HL-60 (cell line): ENCODE measurements at regions not wholly inside any gene's neighbourhood (a gene's known extent, or its start where the extent isn't known, plus 50 kb on each side); places are given as distances from the start of the nearest gene placed in this dataset.

Source experiments
- DNase-seq, 2 experiments: peaks; one replicate each; pipeline ENCODE4 v3.0.0-alpha.2; 2010 to 2020; ENCODE audit warnings: low read depth in 1 of 2, low spot score in 1 of 2
- H3K27ac ChIP-seq: fragments of 250-450 bp; sonication (Bioruptor Pico); replicated peaks from 2 replicates; pipeline ENCODE4 v1.5.1; 2020; ENCODE audit warnings: mild to moderate bottlenecking, moderate library complexity
- H3K27me3 ChIP-seq: fragments of 250-450 bp; sonication (Bioruptor Pico); 2 replicates; pipeline ENCODE4 v1.5.1; 2021; ENCODE audit warnings: mild to moderate bottlenecking, moderate library complexity; ENCODE audit not compliant: insufficient read depth, poor library complexity, severe bottlenecking
- H3K4me3 ChIP-seq: replicated peaks from 2 replicates; pipeline ENCODE4 v1.5.1; 2011; ENCODE audit warnings: mild to moderate bottlenecking, control low read depth, low read length; ENCODE audit not compliant: insufficient read depth
- CTCF ChIP-seq: IDR thresholded peaks from one replicate; pipeline ENCODE4 v1.5.1; 2011; ENCODE audit warnings: low read length, control low read depth, inconsistent platforms; ENCODE audit not compliant: insufficient read depth
- GABPA ChIP-seq: IDR thresholded peaks from 2 replicates; pipeline ENCODE4 v1.6.1; 2012; ENCODE audit warnings: low read depth
- POLR2AphosphoS5 ChIP-seq: IDR thresholded peaks from 2 replicates; pipeline ENCODE4 v1.6.1; 2012; ENCODE audit warnings: low read depth
- REST ChIP-seq: IDR thresholded peaks from 2 replicates; pipeline ENCODE4 v1.6.1; 2012; ENCODE audit warnings: low read depth; ENCODE audit not compliant: insufficient replicate concordance
- SPI1 ChIP-seq: IDR thresholded peaks from 2 replicates; pipeline ENCODE4 v1.6.1; 2012; ENCODE audit warnings: low read depth, mild to moderate bottlenecking, borderline replicate concordance

GRCh38 chr17:36675250-36675649 lies 73.9 kb downstream of the MRM1 start:
- no peak for TF ChIP-seq GABPA
- no peak for TF ChIP-seq CTCF
- TF ChIP-seq POLR2AphosphoS5 = no peak
- TF ChIP-seq REST = no peak
- 0 out of 2 replicates have a peak, but pooled peaks have one; percentile 7 for TF ChIP-seq SPI1
- Histone ChIP-seq H3K27ac (no peak overlapping the region), H3K4me3 (no peak overlapping the region), H3K27me3 (peaks cover 3% of the 10 kb centered on the region)
- peak; percentile 8 to 25 for DNase-seq

- no peak overlapping the region for H3K27ac ChIP-seq
- DNase-seq = no peak
- H3K4me3 ChIP-seq = no peak overlapping the region
- H3K27me3 ChIP-seq = peaks cover 3% of the 10 kb centered on the region
- no peak for TF ChIP-seq CTCF
Observed at GRCh38 chr17:36675786-36676185, 74.4 kb downstream of the MRM1 start.

- DNase-seq = no peak
- no peak overlapping the region for H3K4me3 ChIP-seq
- no peak overlapping the region for H3K27ac ChIP-seq
- H3K27me3 ChIP-seq = peaks cover 3% of the 10 kb centered on the region
- TF ChIP-seq POLR2AphosphoS5 (no peak), SPI1 (no peak), CTCF (no peak), REST (no peak), GABPA (no peak)
Observed at GRCh38 chr17:36679815-36680467, 78.6 kb downstream of the MRM1 start.

GRCh38 chr17:36680701-36681202 lies 79.4 kb downstream of the MRM1 start:
- no peak overlapping the region for H3K4me3 ChIP-seq
- H3K27ac ChIP-seq = no peak overlapping the region

More at GRCh38 chr17:36680701-36681202, 79.4 kb downstream of the MRM1 start:
- TF ChIP-seq SPI1 (no peak), POLR2AphosphoS5 (no peak), REST (no peak), GABPA (no peak), CTCF (no peak)
- peaks cover 3% of the 10 kb centered on the region for H3K27me3 ChIP-seq
- no peak for DNase-seq
